ENCODE measurements at regions not wholly inside any gene's neighbourhood (a gene's known extent, or its start where the extent isn't known, plus 50 kb on each side); places are given as distances from the start of the nearest gene placed in this dataset.

- no peak overlapping the region for H3K4me3 Mint-ChIP-seq
These were observed 203.0 kb downstream of the HIBADH start for GRCh38 chr7:27459731-27460053.

DNA sequence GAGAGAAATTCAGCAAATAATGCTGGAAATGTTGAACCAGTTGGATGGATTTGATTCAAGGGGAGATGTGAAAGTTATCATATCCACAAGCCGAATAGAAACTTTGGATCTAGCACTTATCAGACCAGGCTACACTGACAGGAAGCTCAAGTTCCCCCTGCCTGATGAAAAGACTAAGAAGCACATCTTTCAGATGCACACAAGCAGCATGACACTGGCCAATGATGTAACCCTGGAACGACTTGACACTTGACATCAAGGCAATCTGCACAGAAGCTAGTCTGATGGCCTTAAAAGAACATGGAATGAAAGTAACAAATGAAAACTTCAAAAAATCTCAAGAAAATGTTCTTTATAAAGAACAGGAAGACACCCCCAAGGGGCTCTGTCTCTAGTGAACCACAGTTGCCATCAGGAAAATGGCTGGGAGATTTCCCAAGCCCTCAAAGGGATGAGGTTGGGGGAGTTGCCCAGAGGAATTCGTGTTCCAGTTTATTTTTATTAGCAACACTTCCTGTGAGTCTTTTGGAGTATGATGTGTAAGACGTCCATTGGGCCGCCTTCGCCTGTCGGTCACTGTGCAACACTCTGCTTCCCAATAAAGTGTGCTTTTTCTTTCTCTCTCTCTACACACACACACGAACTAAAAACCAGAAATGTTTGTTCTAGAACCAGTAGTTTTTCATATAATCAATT lies 200.0 kb downstream of the HIBADH start:
- no peaks in the 10 kb centered on the region for H3K4me1 Mint-ChIP-seq
- no peaks in the 10 kb centered on the region for H3K36me3 Mint-ChIP-seq (ENCODE audit: low read depth)
- ChIA-PET POLR2A (no interaction called here), CTCF (no interaction called here)
- H3K27ac Mint-ChIP-seq, result no peak overlapping the region
- no peak for DNase-seq
- no peak overlapping the region for H3K4me3 Mint-ChIP-seq
- H3K27me3 Mint-ChIP-seq, result peaks cover 16% of the 10 kb centered on the region
- no peaks in the 10 kb centered on the region for H3K9me3 Mint-ChIP-seq

More at GRCh38 chr7:27459731-27460053, 203.0 kb downstream of the HIBADH start:
- ChIA-PET POLR2A (no interaction called here), CTCF (no interaction called here)
- no peak for DNase-seq
- Mint-ChIP-seq H3K27me3 (peaks cover 11% of the 10 kb centered on the region), H3K9me3 (no peaks in the 10 kb centered on the region), H3K36me3 (ENCODE audit: low read depth) (no peaks in the 10 kb centered on the region), H3K4me1 (no peaks in the 10 kb centered on the region), H3K27ac (no peak overlapping the region)

DNA sequence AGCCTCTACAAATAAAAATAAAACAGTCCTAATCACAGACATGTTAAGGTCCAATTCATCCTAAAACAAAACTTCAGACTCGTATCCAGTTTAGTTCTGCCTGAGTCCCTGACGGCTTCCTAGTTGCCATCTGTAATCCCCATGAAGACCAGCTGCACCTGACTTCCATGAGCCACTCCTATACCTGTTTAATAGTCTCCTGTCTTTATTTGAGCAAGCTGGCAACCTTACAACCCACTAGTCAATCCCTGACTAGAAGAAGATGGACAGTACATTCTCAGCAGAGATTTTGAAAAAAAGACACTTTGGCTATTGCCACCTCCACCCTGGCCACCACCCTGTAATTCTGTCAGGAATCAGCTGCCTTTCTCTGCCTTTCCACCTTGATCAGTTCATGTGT lies 197.7 kb downstream of the HIBADH start:
- CTCF ChIA-PET, result no interaction called here

GRCh38 chr7:27466703-27467102 lies 196.0 kb downstream of the HIBADH start:
- CTCF ChIA-PET, result no interaction called here

More for the DNA sequence above, 197.7 kb downstream of the HIBADH start:
- Mint-ChIP-seq H3K9me3 (no peaks in the 10 kb centered on the region), H3K36me3 (ENCODE audit: low read depth) (no peaks in the 10 kb centered on the region), H3K4me3 (no peak overlapping the region), H3K27ac (no peak overlapping the region), H3K27me3 (peaks cover 13% of the 10 kb centered on the region), H3K4me1 (no peaks in the 10 kb centered on the region)
- POLR2A ChIA-PET, result no interaction called here
- no peak for DNase-seq

GRCh38 chr7:27472043-27472442 lies 190.6 kb downstream of the HIBADH start:
- H3K36me3 Mint-ChIP-seq (ENCODE audit: low read depth), result no peaks in the 10 kb centered on the region
- H3K9me3 Mint-ChIP-seq, result no peaks in the 10 kb centered on the region
- H3K27ac Mint-ChIP-seq, result no peak overlapping the region
- peaks cover 2% of the 10 kb centered on the region for H3K27me3 Mint-ChIP-seq
- H3K4me3 Mint-ChIP-seq, result no peak overlapping the region
- H3K4me1 Mint-ChIP-seq, result no peaks in the 10 kb centered on the region
- no peak for DNase-seq
- CTCF ChIA-PET, result no interaction called here
- POLR2A ChIA-PET, result no interaction called here

More at GRCh38 chr7:27466703-27467102, 196.0 kb downstream of the HIBADH start:
- no peak overlapping the region for H3K4me3 Mint-ChIP-seq
- DNase-seq, result no peak
- no peak overlapping the region for H3K27ac Mint-ChIP-seq
- peaks cover 13% of the 10 kb centered on the region for H3K27me3 Mint-ChIP-seq
- POLR2A ChIA-PET, result no interaction called here
- no peaks in the 10 kb centered on the region for H3K36me3 Mint-ChIP-seq (ENCODE audit: low read depth)
- no peaks in the 10 kb centered on the region for H3K4me1 Mint-ChIP-seq
- no peaks in the 10 kb centered on the region for H3K9me3 Mint-ChIP-seq

Measured in activated CD4-positive, alpha-beta T cell treated with anti-CD3 and anti-CD28 coated beads, Interleukin-2, amount 10 ng/mL, durations not matched to agents 7 days and 5 days (primary cell).